Right lobe of liver (tissue), 6 donors: ENCODE measurements at regions not wholly inside any gene's neighbourhood (a gene's known extent, or its start where the extent isn't known, plus 50 kb on each side); places are given as distances from the start of the nearest gene placed in this dataset.

Source experiments
- ATAC-seq, 4 donors: fragments of 200-7000 bp; cut with Tn5 transposase; one replicate each; pipeline ENCODE4 v1.9.1; 2020; ENCODE audit warnings: mild to moderate bottlenecking in 4 of 4, moderate library complexity in 4 of 4
- DNase-seq, 3 donors: peaks; one replicate each; pipeline ENCODE4 v3.0.0-alpha.2; 2020
- H3K27ac ChIP-seq, 3 donors: fragments of 200-600 bp; one replicate each; pipeline ENCODE4 v1.8.0; 2022
- H3K27me3 ChIP-seq, 2 donors: fragments of 200-600 bp; one replicate each; pipeline ENCODE4 v1.8.0; 2022
- H3K36me3 ChIP-seq, 4 donors: fragments of 200-600 bp; sonication (generic) in 1 of 4; one replicate each; pipeline versions ENCODE4 v1.5.1 to v1.8.0; 2017 to 2022; ENCODE audit warnings: control low read depth in 1 of 4
- H3K4me1 ChIP-seq, 4 donors: fragments of 200-600 bp; sonication (generic) in 1 of 4; one replicate each; pipeline versions ENCODE4 v1.5.1 to v1.8.0; 2017 to 2022; ENCODE audit warnings: control low read depth in 1 of 4
- H3K4me3 ChIP-seq, 3 donors: fragments of 200-600 bp; one replicate each; pipeline ENCODE4 v1.8.0; 2022
- H3K9me3 ChIP-seq, 4 donors: fragments of 200-600 bp; sonication (generic) in 1 of 4; one replicate each; pipeline versions ENCODE4 v1.5.1 to v1.8.0; 2017 to 2022; ENCODE audit warnings: control low read depth in 1 of 4
- POLR2A ChIP-seq: fragments of 450-650 bp; IDR thresholded peaks from one replicate; pipeline ENCODE4 v1.6.1; 2017; ENCODE audit warnings: antibody characterized with exemption, mild to moderate bottlenecking
- WGBS: methylation state at CpG from one replicate; pipeline ENCODE4 v1.1.6; 2018; ENCODE audit warnings: low coverage, low lambda C conversion rate; ENCODE audit not compliant: insufficient coverage; ENCODE audit errors: missing lambda C conversion rate; 5-methylcytosine and 5-hydroxymethylcytosine counted together
- intact Hi-C, 2 donors: fragments of 100-400 bp; cut with DNase I; formaldehyde crosslinking; loops; one replicate each; pipeline versions ENCODE4 v1.11.2 to v1.14.1; 2022
- TF ChIP-seq, protein P1 (sequence below), 4 donors: fragments of 200-600 bp in 3 of 4; fragments of 450-650 bp in 1 of 4; IDR thresholded peaks; one replicate each; pipeline versions ENCODE4 v1.5.1 to v1.8.0; 2016 to 2022; ENCODE audit warnings: antibody characterized with exemption in 4 of 4, mild to moderate bottlenecking in 2 of 4
- donor health status: DM: no; HTN: yes; CAD: no.
- donor health status: DM: no; HTN: no; CAD: no.
- donor health status: DM: no; HTN: no; CAD: no.
- donor health status: DM: no; HTN: yes; CAD: no.
- donor health status: DM: no; HTN: yes; CAD: no.

DNA sequence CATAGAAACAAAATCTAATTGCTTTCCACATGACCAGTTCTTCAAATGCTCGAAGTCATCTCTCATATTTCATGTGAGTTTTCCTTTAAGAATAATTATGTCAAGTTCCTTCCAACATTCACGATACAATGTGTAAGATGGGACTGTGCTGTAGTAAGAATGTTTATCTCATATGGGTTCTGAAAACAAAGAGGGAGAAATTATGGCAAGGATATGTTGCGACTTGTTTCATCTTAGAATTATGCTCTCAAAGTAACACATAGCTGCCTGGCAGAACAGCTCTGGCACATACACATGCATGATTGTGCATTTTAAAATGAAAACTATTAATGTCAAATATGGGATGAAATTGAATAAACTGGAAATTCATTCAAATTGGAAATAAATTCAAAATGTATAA is 314.8 kb upstream of the ACVR2A start:
- Histone ChIP-seq H3K27me3 (no peaks in the 10 kb centered on the region), H3K36me3 (no peaks in the 10 kb centered on the region), H3K9me3 (no peaks in the 10 kb centered on the region), H3K4me1 (peaks cover 0 to 6% (median 0%) of the 10 kb centered on the region in 4 donors), H3K4me3 (no peak overlapping the region), H3K27ac (no peak overlapping the region)
- 75% methylated on average over 3 of the region's 3 CpGs for WGBS
- DNase-seq (no peak), ATAC-seq (no peak)
- no peak for TF ChIP-seq POLR2A
- TF ChIP-seq, protein P1, sequence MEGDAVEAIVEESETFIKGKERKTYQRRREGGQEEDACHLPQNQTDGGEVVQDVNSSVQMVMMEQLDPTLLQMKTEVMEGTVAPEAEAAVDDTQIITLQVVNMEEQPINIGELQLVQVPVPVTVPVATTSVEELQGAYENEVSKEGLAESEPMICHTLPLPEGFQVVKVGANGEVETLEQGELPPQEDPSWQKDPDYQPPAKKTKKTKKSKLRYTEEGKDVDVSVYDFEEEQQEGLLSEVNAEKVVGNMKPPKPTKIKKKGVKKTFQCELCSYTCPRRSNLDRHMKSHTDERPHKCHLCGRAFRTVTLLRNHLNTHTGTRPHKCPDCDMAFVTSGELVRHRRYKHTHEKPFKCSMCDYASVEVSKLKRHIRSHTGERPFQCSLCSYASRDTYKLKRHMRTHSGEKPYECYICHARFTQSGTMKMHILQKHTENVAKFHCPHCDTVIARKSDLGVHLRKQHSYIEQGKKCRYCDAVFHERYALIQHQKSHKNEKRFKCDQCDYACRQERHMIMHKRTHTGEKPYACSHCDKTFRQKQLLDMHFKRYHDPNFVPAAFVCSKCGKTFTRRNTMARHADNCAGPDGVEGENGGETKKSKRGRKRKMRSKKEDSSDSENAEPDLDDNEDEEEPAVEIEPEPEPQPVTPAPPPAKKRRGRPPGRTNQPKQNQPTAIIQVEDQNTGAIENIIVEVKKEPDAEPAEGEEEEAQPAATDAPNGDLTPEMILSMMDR (IDR thresholded peaks at IDR 0.05): no peak
- intact Hi-C loops: no loop called here

DNA sequence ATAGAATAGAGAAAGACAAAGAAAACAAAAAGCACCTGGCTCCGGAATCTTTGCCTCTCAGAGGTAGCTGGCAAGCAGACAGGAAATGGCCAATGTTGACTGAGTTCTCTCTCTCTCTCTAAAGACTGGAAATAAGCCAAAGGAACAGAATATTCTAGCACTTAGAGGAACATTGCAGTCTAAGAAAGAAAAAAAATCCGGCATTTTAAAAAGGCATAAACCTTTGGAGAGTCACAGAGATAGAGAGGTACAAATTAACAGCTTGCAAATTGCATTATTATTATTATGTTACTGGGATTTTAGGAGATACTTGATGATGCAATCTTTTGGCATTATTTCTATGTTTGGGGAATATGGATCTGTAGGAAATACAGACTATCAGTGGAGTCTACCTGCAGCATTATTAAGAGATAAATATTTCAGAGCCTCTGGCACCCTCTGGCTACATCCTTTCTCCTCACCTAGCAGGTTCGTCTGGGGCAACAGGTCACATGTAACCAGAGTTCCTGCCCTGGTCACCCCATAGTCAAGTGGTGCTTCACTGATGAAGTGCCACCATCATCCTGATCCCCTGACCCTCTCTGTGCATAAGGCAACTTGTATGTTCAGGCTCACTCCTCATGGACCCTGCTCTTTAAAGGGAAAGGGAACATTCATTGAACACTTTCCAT is 318.9 kb upstream of the ACVR2A start:
- ATAC-seq: peak; percentile 70 to 82 (median 73)
- WGBS: 7% methylated on average over 3 of the region's 3 CpGs
- no peak for TF ChIP-seq POLR2A
- TF ChIP-seq, protein P1 (IDR thresholded peaks at IDR 0.05): peak in 2 of 4 donors; percentile 10 to 23
- H3K4me1 ChIP-seq: peaks cover 0 to 6% (median 0%) of the 10 kb centered on the region in 4 donors
- no peaks in the 10 kb centered on the region for H3K36me3 ChIP-seq
- no peaks in the 10 kb centered on the region for H3K27me3 ChIP-seq
- peak in 1 of 3 donors; percentile 56 for DNase-seq
- H3K27ac ChIP-seq: no peak overlapping the region
- intact Hi-C loops: no loop called here
- H3K4me3 ChIP-seq: no peak overlapping the region
- H3K9me3 ChIP-seq: no peaks in the 10 kb centered on the region

DNA sequence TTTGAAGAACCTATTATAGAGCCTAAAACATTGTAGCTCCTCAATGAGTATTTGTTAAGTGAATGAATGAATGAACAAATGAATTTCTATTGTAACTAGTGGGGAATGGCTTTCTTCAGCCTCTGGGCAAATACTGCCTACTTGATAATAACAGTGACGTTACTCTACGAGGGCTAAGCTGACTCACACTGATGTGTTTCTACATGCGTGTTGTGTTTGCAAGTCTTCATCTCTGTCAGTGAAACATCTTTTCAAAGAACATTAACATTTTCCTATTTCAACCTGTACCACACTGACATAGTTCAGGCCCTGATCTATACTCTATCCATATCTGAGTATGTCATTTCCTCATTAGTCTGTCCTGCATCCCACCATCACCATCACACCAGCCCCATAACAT is 319.9 kb upstream of the ACVR2A start:
- TF ChIP-seq, protein P1 (IDR thresholded peaks at IDR 0.05): no peak
- TF ChIP-seq POLR2A: no peak
- intact Hi-C loops: no loop called here
- DNase-seq (no peak), ATAC-seq (no peak)
- H3K27ac ChIP-seq: no peak overlapping the region
- no peak overlapping the region for H3K4me3 ChIP-seq
- no peaks in the 10 kb centered on the region for H3K36me3 ChIP-seq
- H3K27me3 ChIP-seq: no peaks in the 10 kb centered on the region
- H3K4me1 ChIP-seq: peaks cover 0 to 6% (median 0%) of the 10 kb centered on the region in 4 donors
- WGBS: 72% methylated on average over 3 of the region's 3 CpGs
- no peaks in the 10 kb centered on the region for H3K9me3 ChIP-seq

DNA sequence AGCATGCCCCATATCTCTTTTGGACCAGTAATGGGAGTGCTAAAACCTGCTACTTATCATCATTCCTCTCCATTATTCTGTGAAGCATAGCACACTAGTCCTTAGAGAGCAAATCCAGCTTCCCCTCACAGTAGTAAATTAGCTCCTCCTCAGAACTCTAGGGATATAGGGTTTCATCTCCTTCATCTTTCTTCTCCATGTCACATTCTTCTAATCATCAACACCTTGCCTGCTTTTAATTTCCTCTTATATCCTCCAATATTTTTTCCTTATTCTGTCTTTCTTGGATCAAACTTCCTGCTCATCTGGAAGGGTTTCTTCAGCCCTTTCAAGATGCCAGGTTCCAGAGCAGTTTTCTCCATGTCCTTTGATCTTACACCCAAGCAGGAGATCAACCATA is 321.4 kb upstream of the ACVR2A start:
- Histone ChIP-seq H3K27me3 (no peaks in the 10 kb centered on the region), H3K4me3 (no peak overlapping the region), H3K9me3 (no peaks in the 10 kb centered on the region), H3K27ac (no peak overlapping the region), H3K36me3 (no peaks in the 10 kb centered on the region), H3K4me1 (peaks cover 0 to 6% (median 0%) of the 10 kb centered on the region in 4 donors)
- intact Hi-C loops: no loop called here
- no peak for TF ChIP-seq POLR2A
- TF ChIP-seq, protein P1 (IDR thresholded peaks at IDR 0.05): no peak
- DNase-seq (no peak), ATAC-seq (no peak)
